ENCODE measurements at regions not wholly inside any gene's neighbourhood (a gene's known extent, or its start where the extent isn't known, plus 50 kb on each side); places are given as distances from the start of the nearest gene placed in this dataset.

- TF ChIP-seq, protein P1, sequence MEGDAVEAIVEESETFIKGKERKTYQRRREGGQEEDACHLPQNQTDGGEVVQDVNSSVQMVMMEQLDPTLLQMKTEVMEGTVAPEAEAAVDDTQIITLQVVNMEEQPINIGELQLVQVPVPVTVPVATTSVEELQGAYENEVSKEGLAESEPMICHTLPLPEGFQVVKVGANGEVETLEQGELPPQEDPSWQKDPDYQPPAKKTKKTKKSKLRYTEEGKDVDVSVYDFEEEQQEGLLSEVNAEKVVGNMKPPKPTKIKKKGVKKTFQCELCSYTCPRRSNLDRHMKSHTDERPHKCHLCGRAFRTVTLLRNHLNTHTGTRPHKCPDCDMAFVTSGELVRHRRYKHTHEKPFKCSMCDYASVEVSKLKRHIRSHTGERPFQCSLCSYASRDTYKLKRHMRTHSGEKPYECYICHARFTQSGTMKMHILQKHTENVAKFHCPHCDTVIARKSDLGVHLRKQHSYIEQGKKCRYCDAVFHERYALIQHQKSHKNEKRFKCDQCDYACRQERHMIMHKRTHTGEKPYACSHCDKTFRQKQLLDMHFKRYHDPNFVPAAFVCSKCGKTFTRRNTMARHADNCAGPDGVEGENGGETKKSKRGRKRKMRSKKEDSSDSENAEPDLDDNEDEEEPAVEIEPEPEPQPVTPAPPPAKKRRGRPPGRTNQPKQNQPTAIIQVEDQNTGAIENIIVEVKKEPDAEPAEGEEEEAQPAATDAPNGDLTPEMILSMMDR (IDR thresholded peaks at IDR 0.05): no peak
- TF ChIP-seq POLR2A (IDR thresholded peaks at IDR 0.05): no peak
Measured at GRCh38 chr2:66981074-66981473, 416.1 kb upstream of the ETAA1 start.

Measured in Peyer's patch (tissue), 4 donors.